SK-N-SH treated with all-trans-retinoic acid at 6 μM for 48 hours (cell line): ENCODE measurements at regions not wholly inside any gene's neighbourhood (a gene's known extent, or its start where the extent isn't known, plus 50 kb on each side); places are given as distances from the start of the nearest gene placed in this dataset.

Source experiments
- BACH2 ChIP-seq: fragments of 250-450 bp; sonication (Bioruptor Pico); IDR thresholded peaks from 2 replicates; pipeline ENCODE4 v1.9.0; 2021; ENCODE audit warnings: mild to moderate bottlenecking, borderline replicate concordance
- CSDC2 ChIP-seq: fragments of 250-450 bp; sonication (Bioruptor Pico); IDR thresholded peaks from 2 replicates; pipeline ENCODE4 v1.5.0; 2020; ENCODE audit warnings: mild to moderate bottlenecking, moderate library complexity
- GLIS3 ChIP-seq: fragments of 250-450 bp; sonication (Bioruptor Pico); IDR thresholded peaks from 2 replicates; pipeline ENCODE4 v1.5.0; 2020; ENCODE audit warnings: mild to moderate bottlenecking, moderate library complexity
- RARB ChIP-seq: fragments of 250-450 bp; sonication (Bioruptor Pico); IDR thresholded peaks from 2 replicates; pipeline ENCODE4 v1.8.0; 2021; ENCODE audit warnings: mild to moderate bottlenecking, moderate library complexity
- SNAI2 ChIP-seq: fragments of 250-450 bp; sonication (Bioruptor Pico); IDR thresholded peaks from 2 replicates; pipeline ENCODE4 v1.5.0; 2020; ENCODE audit warnings: mild to moderate bottlenecking, moderate library complexity
- ZFP3 ChIP-seq: fragments of 250-450 bp; sonication (Bioruptor Pico); IDR thresholded peaks from 2 replicates; pipeline ENCODE4 v1.5.0; 2020; ENCODE audit warnings: mild to moderate bottlenecking, moderate library complexity
- ZFP30 ChIP-seq: fragments of 450-650 bp; formaldehyde crosslinking; IDR thresholded peaks from 2 replicates; pipeline ENCODE4 v1.5.0; 2022; ENCODE audit warnings: mild to moderate bottlenecking, moderate library complexity
- ZNF565 ChIP-seq: fragments of 450-650 bp; formaldehyde crosslinking; conservative IDR thresholded peaks from 2 replicates; pipeline ENCODE4 v1.5.0; 2020; ENCODE audit warnings: low read depth, mild to moderate bottlenecking, moderate library complexity
- ZNF8 ChIP-seq: fragments of 450-650 bp; formaldehyde crosslinking; IDR thresholded peaks from 2 replicates; pipeline ENCODE4 v1.5.0; 2020; ENCODE audit warnings: mild to moderate bottlenecking, moderate library complexity

- TF ChIP-seq RARB (CRISPR knock-in tag) (no peak), CSDC2 (CRISPR knock-in tag) (no peak), BACH2 (CRISPR knock-in tag) (no peak), ZFP30 (CRISPR knock-in tag) (no peak), ZNF8 (CRISPR knock-in tag) (no peak), ZFP3 (CRISPR knock-in tag) (no peak), ZNF565 (CRISPR knock-in tag) (no peak), SNAI2 (CRISPR knock-in tag) (no peak), GLIS3 (CRISPR knock-in tag) (no peak)
Observed at GRCh38 chr4:162707962-162708361, 458.7 kb downstream of the NAF1 start.
